ENCODE measurements at regions not wholly inside any gene's neighbourhood (a gene's known extent, or its start where the extent isn't known, plus 50 kb on each side); places are given as distances from the start of the nearest gene placed in this dataset.

- no peak for TF ChIP-seq POLR2A (IDR thresholded peaks at IDR 0.05; ENCODE audit: low read length)
- no peak for TF ChIP-seq GATA1 (IDR thresholded peaks at IDR 0.05; ENCODE audit: low read depth, low read length)
Observed at GRCh38 chr20:50249447-50250388, 59.1 kb downstream of the CEBPB start.
